T-helper 17 cell (primary cell): ENCODE measurements at regions not wholly inside any gene's neighbourhood (a gene's known extent, or its start where the extent isn't known, plus 50 kb on each side); places are given as distances from the start of the nearest gene placed in this dataset.

Experiments
- ATAC-seq: fragments of 150-1000 bp; cut with Tn5 transposase; 2 replicates; pipeline ENCODE4 v1.10.0; 2021; ENCODE audit warnings: mild to moderate bottlenecking, moderate library complexity
- DNase-seq, 3 donors: peaks; one replicate each; pipeline versions ENCODE4 v3.0.0 to v3.0.0-alpha.2; 2020 to 2021
- H3K9me3 ChIP-seq: one replicate; pipeline ENCODE4 v1.7.0; 2013; ENCODE audit warnings: low read length, mild to moderate bottlenecking; ENCODE audit not compliant: control insufficient read depth, poor library complexity, severe bottlenecking
- H3K27ac Mint-ChIP-seq: one replicate; pipeline ENCODE4 v1.8.0; 2022; ENCODE audit warnings: mild to moderate bottlenecking, moderate library complexity, mixed read lengths
- H3K27me3 Mint-ChIP-seq: one replicate; pipeline ENCODE4 v1.8.0; 2022; ENCODE audit warnings: mixed read lengths
- H3K36me3 Mint-ChIP-seq: one replicate; pipeline ENCODE4 v1.8.0; 2022; ENCODE audit warnings: low read depth, mixed read lengths
- H3K4me1 Mint-ChIP-seq: one replicate; pipeline ENCODE4 v1.8.0; 2022; ENCODE audit warnings: mild to moderate bottlenecking, mixed read lengths
- H3K4me3 Mint-ChIP-seq: one replicate; pipeline ENCODE4 v1.8.0; 2022; ENCODE audit warnings: mild to moderate bottlenecking, moderate library complexity, mixed read lengths

GRCh38 chr3:66107855-66108254, 69.1 kb upstream of the MAGI1 start:
- no peak for DNase-seq
- Mint-ChIP-seq H3K36me3 (no peaks in the 10 kb centered on the region), H3K27me3 (peaks cover 26% of the 10 kb centered on the region), H3K4me3 (no peak overlapping the region), H3K4me1 (no peaks in the 10 kb centered on the region), H3K27ac (no peak overlapping the region)
- no peaks in the 10 kb centered on the region for H3K9me3 ChIP-seq
- ATAC-seq: no peak

GRCh38 chr3:66106788-66107187, 68.1 kb upstream of the MAGI1 start:
- H3K36me3 Mint-ChIP-seq: no peaks in the 10 kb centered on the region
- DNase-seq (no peak), ATAC-seq (no peak)
- H3K4me3 Mint-ChIP-seq: no peak overlapping the region
- H3K27me3 Mint-ChIP-seq: peaks cover 22% of the 10 kb centered on the region
- H3K9me3 ChIP-seq: no peaks in the 10 kb centered on the region
- no peak overlapping the region for H3K27ac Mint-ChIP-seq
- H3K4me1 Mint-ChIP-seq: no peaks in the 10 kb centered on the region

- no peak for DNase-seq
- ATAC-seq: no peak
- no peaks in the 10 kb centered on the region for H3K9me3 ChIP-seq
- no peak overlapping the region for H3K27ac Mint-ChIP-seq
- H3K4me3 Mint-ChIP-seq: no peak overlapping the region
- peaks cover 5% of the 10 kb centered on the region for H3K27me3 Mint-ChIP-seq
- H3K4me1 Mint-ChIP-seq: no peaks in the 10 kb centered on the region
- no peaks in the 10 kb centered on the region for H3K36me3 Mint-ChIP-seq
These were observed 65.8 kb upstream of the MAGI1 start for GRCh38 chr3:66104535-66104934.

DNA sequence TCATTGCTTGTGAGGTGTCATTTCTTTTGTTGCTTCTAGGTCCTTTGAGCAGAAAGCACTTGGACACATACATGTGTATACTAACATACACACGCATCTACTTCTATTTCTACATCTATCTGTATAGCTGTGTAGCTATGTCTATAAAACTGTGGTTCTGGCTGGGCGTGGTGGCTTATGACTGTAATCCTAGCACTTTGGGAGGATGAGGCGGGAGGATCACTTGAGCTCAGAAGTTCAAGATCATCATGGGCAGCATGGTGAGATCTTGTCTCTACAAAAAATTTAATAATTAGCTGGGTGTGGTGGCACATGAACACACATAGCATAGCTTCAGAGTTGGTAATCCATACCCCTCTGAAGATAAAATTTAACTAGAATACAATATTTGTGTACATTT, 65.0 kb upstream of the MAGI1 start:
- Mint-ChIP-seq H3K4me1 (no peaks in the 10 kb centered on the region), H3K36me3 (no peaks in the 10 kb centered on the region), H3K27me3 (peaks cover 5% of the 10 kb centered on the region), H3K27ac (no peak overlapping the region), H3K4me3 (no peak overlapping the region)
- ATAC-seq: no peak
- no peak for DNase-seq
- H3K9me3 ChIP-seq: no peaks in the 10 kb centered on the region

- Mint-ChIP-seq H3K4me1 (no peaks in the 10 kb centered on the region), H3K4me3 (no peak overlapping the region), H3K36me3 (no peaks in the 10 kb centered on the region), H3K27ac (no peak overlapping the region), H3K27me3 (peaks cover 5% of the 10 kb centered on the region)
- ATAC-seq (no peak), DNase-seq (no peak)
- H3K9me3 ChIP-seq: no peaks in the 10 kb centered on the region
These were observed 63.2 kb upstream of the MAGI1 start for GRCh38 chr3:66101901-66102300.

DNA sequence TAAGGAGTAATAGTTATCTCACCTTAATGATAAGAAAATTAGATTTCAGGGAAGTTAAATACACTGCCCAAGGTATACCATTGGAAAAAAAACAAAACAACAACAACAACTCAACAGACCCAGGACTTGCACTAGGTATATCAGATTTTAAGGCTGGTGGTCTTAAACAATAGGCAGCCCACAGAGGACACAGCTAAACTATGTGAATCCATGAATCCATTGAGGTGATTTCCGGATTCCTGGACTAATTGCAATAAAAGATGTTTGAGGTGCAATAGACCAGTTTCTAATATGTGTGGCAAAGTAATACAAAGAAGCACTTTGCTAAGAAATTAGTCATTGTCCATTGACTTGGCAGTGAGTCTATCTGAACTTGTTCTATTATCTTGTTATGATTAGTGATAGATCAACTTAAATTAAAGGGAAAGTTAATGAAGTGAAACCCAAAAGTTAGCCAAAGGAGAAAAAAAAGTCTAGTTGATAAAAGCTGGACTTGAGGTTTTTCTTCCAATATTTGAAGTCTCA, 60.9 kb upstream of the MAGI1 start:
- H3K4me1 Mint-ChIP-seq: no peaks in the 10 kb centered on the region
- no peak for ATAC-seq

DNA sequence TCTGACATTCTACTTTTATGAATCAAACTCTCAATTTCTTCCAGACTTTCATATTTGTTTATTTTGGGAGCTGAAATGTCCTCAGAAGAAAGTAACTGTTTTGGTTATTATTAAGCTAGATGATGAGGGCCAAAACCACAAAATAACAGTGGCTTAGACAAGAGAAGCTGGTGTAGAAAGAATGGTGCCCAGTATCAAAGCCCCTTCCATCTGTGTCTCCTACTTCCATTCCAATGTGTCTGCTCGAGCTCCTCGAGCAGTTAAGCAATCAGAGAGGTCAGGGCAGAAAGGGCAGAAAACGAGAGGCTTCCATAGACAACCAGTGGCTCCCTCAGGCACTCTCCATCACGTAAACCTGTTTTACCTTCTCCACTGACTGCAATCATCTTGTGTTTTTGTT, 59.7 kb upstream of the MAGI1 start:
- peaks cover 5% of the 10 kb centered on the region for H3K27me3 Mint-ChIP-seq
- no peaks in the 10 kb centered on the region for H3K4me1 Mint-ChIP-seq
- H3K9me3 ChIP-seq: no peaks in the 10 kb centered on the region
- H3K27ac Mint-ChIP-seq: no peak overlapping the region
- ATAC-seq (no peak), DNase-seq (no peak)
- H3K4me3 Mint-ChIP-seq: no peak overlapping the region
- no peaks in the 10 kb centered on the region for H3K36me3 Mint-ChIP-seq

More for the DNA sequence above, 60.9 kb upstream of the MAGI1 start:
- H3K27me3 Mint-ChIP-seq: peaks cover 5% of the 10 kb centered on the region
- no peak overlapping the region for H3K4me3 Mint-ChIP-seq
- no peak for DNase-seq
- H3K36me3 Mint-ChIP-seq: no peaks in the 10 kb centered on the region
- no peaks in the 10 kb centered on the region for H3K9me3 ChIP-seq
- no peak overlapping the region for H3K27ac Mint-ChIP-seq

DNA sequence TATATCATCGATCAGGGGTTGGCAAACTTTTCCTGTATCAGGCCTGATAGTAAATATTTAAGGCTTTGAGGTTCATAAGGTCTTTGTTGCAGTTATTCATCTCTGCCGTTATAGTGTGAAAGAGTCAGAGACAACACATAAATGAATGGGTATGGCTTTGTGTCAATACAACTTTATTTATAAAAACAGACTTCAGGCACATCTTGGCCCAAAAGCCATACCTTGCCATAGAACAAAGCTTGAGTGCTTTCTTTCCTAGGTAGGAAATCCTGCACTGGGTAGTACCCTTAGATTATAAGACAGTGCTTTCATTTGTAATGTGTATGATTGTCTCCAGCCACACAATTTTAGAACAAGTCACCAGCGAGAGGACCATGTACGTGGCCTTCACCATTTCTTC, 58.9 kb upstream of the MAGI1 start:
- no peaks in the 10 kb centered on the region for H3K36me3 Mint-ChIP-seq
- ATAC-seq (no peak), DNase-seq (no peak)
- H3K27ac Mint-ChIP-seq: no peak overlapping the region
- H3K4me1 Mint-ChIP-seq: no peaks in the 10 kb centered on the region
- no peak overlapping the region for H3K4me3 Mint-ChIP-seq
- peaks cover 9% of the 10 kb centered on the region for H3K27me3 Mint-ChIP-seq
- no peaks in the 10 kb centered on the region for H3K9me3 ChIP-seq

- Mint-ChIP-seq H3K4me3 (no peak overlapping the region), H3K4me1 (no peaks in the 10 kb centered on the region), H3K27ac (no peak overlapping the region), H3K27me3 (peaks cover 11% of the 10 kb centered on the region), H3K36me3 (no peaks in the 10 kb centered on the region)
- H3K9me3 ChIP-seq: no peaks in the 10 kb centered on the region
- ATAC-seq: no peak
- DNase-seq: no peak
These were observed 56.7 kb upstream of the MAGI1 start for GRCh38 chr3:66095295-66096001.

GRCh38 chr3:66093981-66094380, 55.3 kb upstream of the MAGI1 start:
- Mint-ChIP-seq H3K27ac (no peak overlapping the region), H3K4me1 (no peaks in the 10 kb centered on the region), H3K4me3 (no peak overlapping the region), H3K36me3 (no peaks in the 10 kb centered on the region), H3K27me3 (peaks cover 13% of the 10 kb centered on the region)
- no peaks in the 10 kb centered on the region for H3K9me3 ChIP-seq
- DNase-seq (no peak), ATAC-seq (no peak)

- Mint-ChIP-seq H3K4me3 (no peak overlapping the region), H3K4me1 (no peaks in the 10 kb centered on the region), H3K36me3 (no peaks in the 10 kb centered on the region), H3K27ac (no peak overlapping the region), H3K27me3 (peaks cover 13% of the 10 kb centered on the region)
- DNase-seq (no peak), ATAC-seq (no peak)
- no peaks in the 10 kb centered on the region for H3K9me3 ChIP-seq
These were observed 53.7 kb upstream of the MAGI1 start for GRCh38 chr3:66092175-66092995.
